B cell (primary cell): ENCODE measurements at regions not wholly inside any gene's neighbourhood (a gene's known extent, or its start where the extent isn't known, plus 50 kb on each side); places are given as distances from the start of the nearest gene placed in this dataset.

Experiments
- ATAC-seq: fragments of 200-7000 bp; cut with Tn5 transposase; one replicate; pipeline ENCODE4 v1.10.0; 2021; ENCODE audit warnings: low read depth, mild to moderate bottlenecking, moderate number of reproducible peaks, moderate library complexity
- CTCF ChIA-PET: fragments of 350-600 bp; sonication (Branson Sonifier 250); formaldehyde crosslinking; loops from one replicate; lab custom pipeline; 2021; ENCODE audit warnings: antibody characterized with exemption, inconsistent platforms; lab: Charles Lee
- POLR2A ChIA-PET: fragments of 350-600 bp; sonication (Branson Sonifier 250); formaldehyde crosslinking; loops from one replicate; lab custom pipeline; 2021; ENCODE audit warnings: antibody characterized with exemption; lab: Charles Lee
- DNase-seq: peaks from one replicate; pipeline ENCODE4 v3.0.0; 2013
- H2AFZ ChIP-seq: 2 replicates; pipeline ENCODE4 v1.6.1; 2012; ENCODE audit warnings: mild to moderate bottlenecking, low read depth, low read length; ENCODE audit not compliant: insufficient read depth, poor library complexity, severe bottlenecking
- H3K27ac ChIP-seq, 2 donors: 1 replicate in 1 of 2; 2 replicates in 1 of 2; pipeline ENCODE4 v1.5.1; 2012 to 2013; ENCODE audit warnings: low read length in 2 of 2, mild to moderate bottlenecking in 2 of 2, moderate library complexity in 1 of 2
- H3K27me3 ChIP-seq, 4 experiments: fragments of 200-600 bp in 1 of 4; sonication (generic) in 1 of 4; replicated peaks in 1 of 4; 1 replicate in 2 of 4; 2 replicates in 2 of 4; pipeline versions ENCODE4 v1.6.1 to v1.7.0; 2013 to 2016; ENCODE audit warnings: low read length in 3 of 4, mild to moderate bottlenecking in 2 of 4, mixed read lengths in 1 of 4, moderate library complexity in 1 of 4; ENCODE audit not compliant: insufficient read depth in 4 of 4, control insufficient read depth in 3 of 4; ENCODE audit errors: control extremely low read depth in 1 of 4
- H3K36me3 ChIP-seq, 2 experiments: replicated peaks in 1 of 2; 1 replicate in 1 of 2; 2 replicates in 1 of 2; pipeline versions ENCODE4 v1.6.1 to v1.7.1; 2013; ENCODE audit warnings: low read length in 1 of 2; ENCODE audit not compliant: insufficient read depth in 2 of 2, control insufficient read depth in 1 of 2; ENCODE audit errors: control extremely low read depth in 1 of 2, extremely low read depth in 1 of 2
- H3K4me1 ChIP-seq, 2 donors: fragments of 200-600 bp in 1 of 2; sonication (generic) in 1 of 2; 1 replicate in 1 of 2; 2 replicates in 1 of 2; pipeline versions ENCODE4 v1.5.1 to v1.6.1; 2013 to 2017; ENCODE audit warnings: low read length in 2 of 2; ENCODE audit not compliant: control insufficient read depth in 2 of 2, insufficient read depth in 2 of 2
- H3K4me2 ChIP-seq: replicated peaks from 2 replicates; pipeline ENCODE3; 2012; ENCODE audit warnings: mild to moderate bottlenecking, low read depth, low read length; ENCODE audit not compliant: poor library complexity, severe bottlenecking
- H3K4me3 ChIP-seq, 5 experiments: fragments of 200-600 bp in 1 of 5; sonication (generic) in 1 of 5; 1 replicate in 3 of 5; 2 replicates in 2 of 5; pipeline versions ENCODE4 v1.5.1 to v1.7.0; 2011 to 2016; ENCODE audit warnings: low read length in 4 of 5, mild to moderate bottlenecking in 4 of 5, low read depth in 2 of 5, control low read depth in 1 of 5, moderate library complexity in 1 of 5; ENCODE audit not compliant: insufficient read depth in 1 of 5; ENCODE audit errors: control extremely low read depth in 1 of 5, extremely low read depth in 1 of 5
- H3K79me2 ChIP-seq: fragments of 200-600 bp; sonication (generic); one replicate; pipeline ENCODE4 v1.6.0; 2016; ENCODE audit warnings: low read length; ENCODE audit not compliant: control insufficient read depth, insufficient read depth
- H3K9ac ChIP-seq: fragments of 200-600 bp; sonication (generic); 2 replicates; pipeline ENCODE4 v1.6.1; 2017; ENCODE audit warnings: mild to moderate bottlenecking, low read length, moderate library complexity
- H3K9me3 ChIP-seq, 3 donors: one replicate each; pipeline versions ENCODE4 v1.6.1 to v1.7.1; 2013; ENCODE audit warnings: low read length in 2 of 3; ENCODE audit not compliant: control insufficient read depth in 2 of 3, insufficient read depth in 1 of 3; ENCODE audit errors: control extremely low read depth in 1 of 3
- H4K20me1 ChIP-seq: 2 replicates; pipeline ENCODE4 v1.6.0; 2012; ENCODE audit warnings: mild to moderate bottlenecking, low read length; ENCODE audit not compliant: insufficient read depth, control insufficient read depth, poor library complexity, severe bottlenecking
- H3K27ac Mint-ChIP-seq: one replicate; pipeline ENCODE4 v1.8.0; 2021; ENCODE audit warnings: mixed read lengths
- H3K27me3 Mint-ChIP-seq: one replicate; pipeline ENCODE4 v1.8.0; 2021; ENCODE audit warnings: mixed read lengths
- H3K4me1 Mint-ChIP-seq: one replicate; pipeline ENCODE4 v1.8.0; 2021; ENCODE audit warnings: mixed read lengths
- H3K4me3 Mint-ChIP-seq: one replicate; pipeline ENCODE4 v1.8.0; 2021; ENCODE audit warnings: mixed read lengths
- H3K9me3 Mint-ChIP-seq: one replicate; pipeline ENCODE4 v1.8.0; 2022; ENCODE audit warnings: mixed read lengths; ENCODE audit not compliant: insufficient read depth
- EZH2 ChIP-seq: IDR thresholded peaks from 2 replicates; pipeline ENCODE4 v1.6.1; 2012; ENCODE audit warnings: borderline replicate concordance, low read depth, mild to moderate bottlenecking, moderate library complexity, low read length; ENCODE audit not compliant: insufficient read depth, poor library complexity, severe bottlenecking
- WGBS: methylation state at CpG from one replicate; pipeline ENCODE4 v1.1.5; 2013; ENCODE audit warnings: missing lambda C conversion rate; ENCODE audit not compliant: insufficient coverage; 5-methylcytosine and 5-hydroxymethylcytosine counted together
- intact Hi-C: fragments of 100-400 bp; cut with micrococcal nuclease; formaldehyde crosslinking; loops from one replicate; pipeline ENCODE4 v1.10.0; 2022
- TF ChIP-seq, protein P1 (sequence below): fragments of 200-600 bp; IDR thresholded peaks from one replicate; pipeline ENCODE4 v1.8.0; 2022; ENCODE audit warnings: antibody characterized with exemption, mild to moderate bottlenecking

DNA sequence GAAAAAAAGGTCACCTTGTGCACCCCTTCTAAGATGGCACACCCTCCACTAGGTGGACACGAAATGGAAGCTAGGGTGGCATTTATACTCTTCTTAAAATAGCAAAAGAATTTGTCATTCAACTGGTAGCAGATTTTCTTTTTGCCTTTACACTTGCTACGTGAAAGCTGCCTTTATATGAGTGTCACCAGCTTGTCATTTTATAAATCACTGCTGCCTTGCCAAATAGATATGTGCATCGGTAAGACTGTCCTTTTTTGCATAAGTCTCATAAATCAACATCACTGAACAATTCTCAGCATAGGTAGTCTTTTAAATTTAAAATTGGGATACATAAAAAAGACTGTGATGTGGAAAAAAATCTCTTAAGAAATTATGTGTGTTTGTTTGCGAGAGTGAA is 764.1 kb downstream of the TDRD15 start:
- Histone ChIP-seq H3K4me2 (no peak overlapping the region), H3K4me3 (no peak overlapping the region), H2AFZ (no peak overlapping the region), H3K27ac (no peak overlapping the region), H3K36me3 (no peaks in the 10 kb centered on the region), H3K79me2 (no peaks in the 10 kb centered on the region), H4K20me1 (no peaks in the 10 kb centered on the region), H3K27me3 (no peaks in the 10 kb centered on the region), H3K4me1 (no peaks in the 10 kb centered on the region), H3K9ac (no peak overlapping the region), H3K9me3 (no peaks in the 10 kb centered on the region)
- ATAC-seq (no peak), DNase-seq (no peak)
- Mint-ChIP-seq H3K4me1 (no peaks in the 10 kb centered on the region), H3K4me3 (no peak overlapping the region), H3K9me3 (peaks cover 8% of the 10 kb centered on the region), H3K27me3 (no peaks in the 10 kb centered on the region), H3K27ac (no peak overlapping the region)
- TF ChIP-seq, protein P1, sequence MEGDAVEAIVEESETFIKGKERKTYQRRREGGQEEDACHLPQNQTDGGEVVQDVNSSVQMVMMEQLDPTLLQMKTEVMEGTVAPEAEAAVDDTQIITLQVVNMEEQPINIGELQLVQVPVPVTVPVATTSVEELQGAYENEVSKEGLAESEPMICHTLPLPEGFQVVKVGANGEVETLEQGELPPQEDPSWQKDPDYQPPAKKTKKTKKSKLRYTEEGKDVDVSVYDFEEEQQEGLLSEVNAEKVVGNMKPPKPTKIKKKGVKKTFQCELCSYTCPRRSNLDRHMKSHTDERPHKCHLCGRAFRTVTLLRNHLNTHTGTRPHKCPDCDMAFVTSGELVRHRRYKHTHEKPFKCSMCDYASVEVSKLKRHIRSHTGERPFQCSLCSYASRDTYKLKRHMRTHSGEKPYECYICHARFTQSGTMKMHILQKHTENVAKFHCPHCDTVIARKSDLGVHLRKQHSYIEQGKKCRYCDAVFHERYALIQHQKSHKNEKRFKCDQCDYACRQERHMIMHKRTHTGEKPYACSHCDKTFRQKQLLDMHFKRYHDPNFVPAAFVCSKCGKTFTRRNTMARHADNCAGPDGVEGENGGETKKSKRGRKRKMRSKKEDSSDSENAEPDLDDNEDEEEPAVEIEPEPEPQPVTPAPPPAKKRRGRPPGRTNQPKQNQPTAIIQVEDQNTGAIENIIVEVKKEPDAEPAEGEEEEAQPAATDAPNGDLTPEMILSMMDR: no peak
- TF ChIP-seq EZH2: no peak
- WGBS: 92% methylated on average over 3 of the region's 4 CpGs
- intact Hi-C loops: no loop called here
- ChIA-PET CTCF (no interaction called here), POLR2A (no interaction called here)

DNA sequence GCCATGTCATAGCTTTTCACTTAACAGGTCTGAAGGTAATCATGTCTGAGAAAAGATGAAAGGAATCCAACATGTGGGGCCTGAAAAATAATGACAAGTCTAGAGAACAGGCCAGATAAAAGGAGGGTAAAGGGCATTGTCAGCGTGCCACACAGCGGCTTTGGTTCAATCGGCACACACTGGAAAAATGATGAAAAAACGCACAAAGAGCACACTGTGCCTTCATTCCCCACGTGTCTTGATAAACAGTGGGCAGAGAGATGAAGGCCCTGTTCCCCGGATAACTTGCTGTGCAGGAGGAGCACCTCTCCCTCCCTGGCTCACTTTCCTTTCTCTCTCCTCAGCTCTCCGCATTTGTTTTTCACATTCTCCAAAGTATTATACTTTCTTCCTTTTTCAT is 766.3 kb downstream of the TDRD15 start:
- ChIA-PET POLR2A (no interaction called here), CTCF (no interaction called here)
- Histone ChIP-seq H3K79me2 (no peaks in the 10 kb centered on the region), H3K27ac (no peak overlapping the region), H3K36me3 (no peaks in the 10 kb centered on the region), H3K4me2 (no peak overlapping the region), H3K27me3 (no peaks in the 10 kb centered on the region), H4K20me1 (no peaks in the 10 kb centered on the region), H3K4me1 (no peaks in the 10 kb centered on the region), H3K4me3 (no peak overlapping the region), H3K9me3 (no peaks in the 10 kb centered on the region), H3K9ac (no peak overlapping the region), H2AFZ (no peak overlapping the region)
- ATAC-seq (no peak), DNase-seq (no peak)
- Mint-ChIP-seq H3K4me3 (no peak overlapping the region), H3K27ac (no peak overlapping the region), H3K9me3 (peaks cover 8% of the 10 kb centered on the region), H3K27me3 (no peaks in the 10 kb centered on the region), H3K4me1 (no peaks in the 10 kb centered on the region)
- no peak for TF ChIP-seq EZH2
- TF ChIP-seq, protein P1: no peak
- intact Hi-C loops: no loop called here
- WGBS: 91% methylated on average over 5 of the region's 7 CpGs
